Gastroesophageal sphincter (tissue), 4 donors: ENCODE measurements at regions not wholly inside any gene's neighbourhood (a gene's known extent, or its start where the extent isn't known, plus 50 kb on each side); places are given as distances from the start of the nearest gene placed in this dataset.
A peak's percentile ranks its signal among the peaks of the same experiment; 100 is the strongest.

Source experiments
- ATAC-seq: fragments of 150-250 bp; one replicate; pipeline ENCODE4 v1.9.1; 2016; ENCODE audit warnings: mild to moderate bottlenecking, moderate library complexity
- H3K27ac ChIP-seq, 4 donors: fragments of 200-600 bp; sonication (generic) in 3 of 4; 1 replicate in 3 of 4; 2 replicates in 1 of 4; pipeline ENCODE4 v1.5.1; 2016 to 2019
- H3K27me3 ChIP-seq: fragments of 200-600 bp; sonication (generic); one replicate; pipeline ENCODE4 v1.5.1; 2019
- H3K36me3 ChIP-seq, 2 donors: fragments of 200-600 bp; sonication (generic); one replicate each; pipeline ENCODE4 v1.5.1; 2019; ENCODE audit warnings: control low read depth in 1 of 2
- H3K4me1 ChIP-seq, 3 donors: fragments of 200-600 bp; sonication (generic); 1 replicate in 2 of 3; 2 replicates in 1 of 3; pipeline ENCODE4 v1.5.1; 2016 to 2019; ENCODE audit warnings: control low read depth in 2 of 3
- H3K4me3 ChIP-seq, 2 donors: fragments of 200-600 bp; sonication (generic); one replicate each; pipeline ENCODE4 v1.5.1; 2019; ENCODE audit warnings: mild to moderate bottlenecking in 1 of 2, moderate library complexity in 1 of 2
- H3K9me3 ChIP-seq, 3 donors: fragments of 200-600 bp; sonication (generic); one replicate each; pipeline ENCODE4 v1.5.1; 2017 to 2019; ENCODE audit warnings: control low read depth in 2 of 3
- EP300 ChIP-seq: sonication (generic); formaldehyde crosslinking; IDR thresholded peaks from one replicate; pipeline ENCODE4 v1.6.1; 2017; ENCODE audit warnings: antibody characterized with exemption, mild to moderate bottlenecking
- POLR2A ChIP-seq, 2 donors: fragments of 450-650 bp; IDR thresholded peaks; one replicate each; pipeline ENCODE4 v1.6.1; 2017; ENCODE audit warnings: antibody characterized with exemption in 2 of 2, mild to moderate bottlenecking in 2 of 2, moderate library complexity in 1 of 2
- POLR2AphosphoS5 ChIP-seq: sonication (generic); formaldehyde crosslinking; IDR thresholded peaks from one replicate; pipeline ENCODE4 v1.6.1; 2017; ENCODE audit warnings: antibody characterized with exemption
- WGBS, 2 donors: methylation state at CpG; one replicate each; pipeline ENCODE4 v1.1.5; 2018; ENCODE audit warnings: low coverage in 1 of 2; 5-methylcytosine and 5-hydroxymethylcytosine counted together
- TF ChIP-seq, protein P1 (sequence below), 4 experiments: fragments of 200-600 bp in 2 of 4; fragments of 450-650 bp in 2 of 4; sonication (generic) in 1 of 4; IDR thresholded peaks; one replicate each; pipeline ENCODE4 v1.5.1; 2017 to 2019; ENCODE audit warnings: antibody characterized with exemption in 4 of 4, mild to moderate bottlenecking in 2 of 4, moderate library complexity in 2 of 4

DNA sequence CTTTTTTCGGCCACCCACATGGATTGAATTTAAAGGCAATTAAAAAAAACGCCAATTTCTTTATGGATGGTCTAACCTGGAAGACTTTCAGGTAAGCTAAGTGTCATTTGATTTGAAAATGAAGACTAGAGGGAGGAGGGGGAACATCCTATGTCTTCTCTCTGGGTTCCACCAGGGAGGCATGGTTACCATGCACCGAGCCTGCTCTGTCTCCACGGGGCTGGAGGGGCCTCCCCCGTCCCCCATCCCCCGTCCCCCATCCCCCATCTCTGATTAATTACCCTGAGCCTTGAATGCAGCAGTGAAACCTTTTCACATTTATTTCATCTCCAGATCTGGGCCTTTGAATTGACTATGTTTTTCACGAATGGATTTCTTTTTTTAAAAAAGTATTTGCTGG lies 135.1 kb downstream of the TLR5 start:
- Histone ChIP-seq H3K36me3 (peaks cover 0 to 20% of the 10 kb centered on the region in 2 donors), H3K27me3 (no peaks in the 10 kb centered on the region), H3K27ac (peak overlapping the region in 1 of 4 donors; percentile 1), H3K4me3 (no peak overlapping the region), H3K4me1 (peaks cover 0 to 24% (median 13%) of the 10 kb centered on the region in 3 donors), H3K9me3 (no peaks in the 10 kb centered on the region)
- no peak for ATAC-seq
- WGBS, 2 donors = 62 to 78% methylated on average over 4 to 5 of the region's 7 CpGs
- no peak for TF ChIP-seq POLR2A (IDR thresholded peaks at IDR 0.05)
- TF ChIP-seq EP300 = no peak
- TF ChIP-seq, protein P1, sequence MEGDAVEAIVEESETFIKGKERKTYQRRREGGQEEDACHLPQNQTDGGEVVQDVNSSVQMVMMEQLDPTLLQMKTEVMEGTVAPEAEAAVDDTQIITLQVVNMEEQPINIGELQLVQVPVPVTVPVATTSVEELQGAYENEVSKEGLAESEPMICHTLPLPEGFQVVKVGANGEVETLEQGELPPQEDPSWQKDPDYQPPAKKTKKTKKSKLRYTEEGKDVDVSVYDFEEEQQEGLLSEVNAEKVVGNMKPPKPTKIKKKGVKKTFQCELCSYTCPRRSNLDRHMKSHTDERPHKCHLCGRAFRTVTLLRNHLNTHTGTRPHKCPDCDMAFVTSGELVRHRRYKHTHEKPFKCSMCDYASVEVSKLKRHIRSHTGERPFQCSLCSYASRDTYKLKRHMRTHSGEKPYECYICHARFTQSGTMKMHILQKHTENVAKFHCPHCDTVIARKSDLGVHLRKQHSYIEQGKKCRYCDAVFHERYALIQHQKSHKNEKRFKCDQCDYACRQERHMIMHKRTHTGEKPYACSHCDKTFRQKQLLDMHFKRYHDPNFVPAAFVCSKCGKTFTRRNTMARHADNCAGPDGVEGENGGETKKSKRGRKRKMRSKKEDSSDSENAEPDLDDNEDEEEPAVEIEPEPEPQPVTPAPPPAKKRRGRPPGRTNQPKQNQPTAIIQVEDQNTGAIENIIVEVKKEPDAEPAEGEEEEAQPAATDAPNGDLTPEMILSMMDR (IDR thresholded peaks at IDR 0.05) = no peak
- no peak for TF ChIP-seq POLR2AphosphoS5

DNA sequence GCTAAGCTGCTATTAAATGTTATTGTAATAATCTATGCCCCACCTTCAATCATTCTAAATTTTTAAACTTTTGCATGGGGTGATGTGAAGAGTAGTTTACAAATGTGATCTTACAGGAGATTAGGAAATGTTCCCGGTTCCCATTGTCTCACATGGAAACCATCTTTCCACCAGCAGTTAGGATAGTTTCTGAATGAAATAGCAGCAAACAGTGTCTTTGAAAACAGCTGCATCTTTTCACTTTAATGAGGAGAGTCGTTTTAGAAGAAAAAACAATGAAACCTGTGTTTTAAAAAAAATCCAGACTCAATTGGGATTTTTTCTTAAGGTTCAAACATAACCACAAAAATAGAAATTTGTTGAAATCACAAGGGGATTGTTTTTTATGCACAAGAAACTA lies 134.2 kb downstream of the TLR5 start:
- TF ChIP-seq POLR2AphosphoS5 (no peak), POLR2A (IDR thresholded peaks at IDR 0.05) (no peak)
- TF ChIP-seq, protein P1 (IDR thresholded peaks at IDR 0.05) = no peak
- WGBS, 2 donors = 14 to 24% methylated on average over 2 of the region's 2 CpGs
- H3K4me3 ChIP-seq = no peak overlapping the region
- no peak overlapping the region for H3K27ac ChIP-seq
- H3K27me3 ChIP-seq = no peaks in the 10 kb centered on the region
- peaks cover 0 to 24% (median 13%) of the 10 kb centered on the region in 3 donors for H3K4me1 ChIP-seq
- H3K9me3 ChIP-seq = no peaks in the 10 kb centered on the region
- ATAC-seq = no peak
- peaks cover 0 to 11% of the 10 kb centered on the region in 2 donors for H3K36me3 ChIP-seq

DNA sequence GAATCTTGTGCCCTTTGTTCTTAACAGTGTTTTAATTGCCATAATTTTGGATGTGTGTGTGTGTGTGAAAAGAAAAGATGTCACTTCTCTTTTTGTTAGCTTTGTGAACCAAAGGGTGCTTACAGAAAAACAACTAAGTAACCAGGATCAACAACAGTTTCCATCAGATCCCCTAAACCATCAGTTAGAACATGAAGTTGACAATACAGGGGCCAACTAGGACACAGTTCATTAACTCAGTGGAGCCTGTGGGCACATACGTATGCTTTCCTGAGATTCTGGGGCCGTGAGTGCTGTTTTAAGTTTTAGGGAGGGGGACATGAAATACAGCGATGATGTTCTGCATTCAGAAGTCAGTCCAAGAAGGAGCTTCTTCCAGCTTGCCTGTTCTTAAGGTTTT lies 133.6 kb downstream of the TLR5 start:
- peak overlapping the region in 2 of 4 donors; percentile 16 to 29 for H3K27ac ChIP-seq
- no peak for ATAC-seq
- TF ChIP-seq POLR2A (IDR thresholded peaks at IDR 0.05) = no peak

DNA sequence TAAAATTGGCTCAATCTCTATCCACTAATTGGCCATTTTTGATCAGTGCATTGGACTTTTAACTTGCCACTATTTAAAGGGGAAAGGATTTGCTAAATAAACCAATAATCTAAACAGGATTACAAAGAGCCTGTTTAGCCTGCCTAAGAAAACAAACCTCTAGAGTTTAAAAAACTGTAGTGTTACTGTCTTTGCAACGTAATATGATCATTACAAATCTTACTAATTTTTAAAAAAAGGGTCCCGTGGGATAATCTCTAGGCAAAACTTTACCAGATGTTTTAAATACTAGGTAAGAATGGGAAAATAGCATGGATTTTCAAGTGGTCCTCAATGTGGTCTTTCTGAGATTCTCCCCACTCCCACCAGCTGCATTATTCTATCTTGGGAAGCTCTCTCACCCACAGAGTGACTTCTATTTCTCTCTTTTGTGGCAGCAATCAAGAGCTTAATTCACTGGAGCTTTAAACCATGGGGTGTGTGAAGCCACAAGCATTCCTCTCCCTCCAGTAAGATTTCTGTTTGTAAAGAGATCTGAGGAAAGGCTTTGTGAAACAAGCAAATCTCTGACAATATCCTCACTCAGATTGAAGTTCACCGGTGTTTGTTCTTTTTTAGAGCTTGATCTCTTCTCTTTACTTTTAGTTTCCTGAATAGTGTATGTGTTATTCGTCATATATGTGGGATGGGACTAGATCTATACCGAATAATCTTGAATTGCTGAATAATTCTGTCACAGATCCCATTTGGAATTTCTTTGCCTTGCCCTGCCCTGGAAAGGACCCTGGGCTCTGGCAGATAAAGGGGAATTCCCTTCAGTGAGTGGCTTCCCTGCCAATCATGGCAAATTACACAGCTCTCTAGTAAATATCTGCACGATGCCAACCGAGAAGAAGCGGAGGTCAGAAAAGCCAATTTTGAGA lies 132.2 kb downstream of the TLR5 start:
- H3K4me1 ChIP-seq = peaks cover 0 to 14% (median 8%) of the 10 kb centered on the region in 3 donors
- no peak overlapping the region for H3K27ac ChIP-seq
- no peak overlapping the region for H3K4me3 ChIP-seq
- H3K27me3 ChIP-seq = no peaks in the 10 kb centered on the region
- H3K9me3 ChIP-seq = no peaks in the 10 kb centered on the region
- no peak for ATAC-seq
- TF ChIP-seq POLR2AphosphoS5 (no peak), POLR2A (IDR thresholded peaks at IDR 0.05) (no peak), EP300 (no peak)
- WGBS, 2 donors = 58 to 69% methylated on average over 8 of the region's 8 CpGs
- no peaks in the 10 kb centered on the region for H3K36me3 ChIP-seq

More for the DNA sequence above, 133.6 kb downstream of the TLR5 start:
- Histone ChIP-seq H3K4me1 (peaks cover 0 to 24% (median 13%) of the 10 kb centered on the region in 3 donors), H3K4me3 (no peak overlapping the region), H3K9me3 (no peaks in the 10 kb centered on the region), H3K27me3 (no peaks in the 10 kb centered on the region), H3K36me3 (peaks cover 0 to 5% of the 10 kb centered on the region in 2 donors)
- WGBS, 2 donors = 63 to 67% methylated on average over 1 to 3 of the region's 3 CpGs

DNA sequence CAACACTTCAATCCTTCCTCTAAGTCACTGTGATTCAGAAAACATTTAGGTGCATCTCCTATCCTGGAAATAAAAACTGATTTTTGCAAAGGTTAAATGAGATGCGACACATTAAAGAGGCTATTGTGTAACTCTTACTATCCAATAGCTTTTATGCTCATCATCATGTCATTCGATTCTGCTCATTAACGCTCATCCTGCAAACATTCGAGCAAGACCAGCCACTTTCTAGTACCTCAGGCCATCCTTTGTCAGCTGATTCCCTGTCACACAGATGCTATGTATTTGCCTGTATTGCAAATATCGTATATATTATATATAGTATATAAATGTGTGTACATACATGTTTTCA lies 131.6 kb downstream of the TLR5 start:
- Histone ChIP-seq H3K9me3 (no peaks in the 10 kb centered on the region), H3K27ac (no peak overlapping the region), H3K27me3 (no peaks in the 10 kb centered on the region), H3K4me1 (peaks cover 0 to 14% (median 8%) of the 10 kb centered on the region in 3 donors), H3K36me3 (no peaks in the 10 kb centered on the region), H3K4me3 (no peak overlapping the region)
- WGBS, 2 donors = 84 to 85% methylated on average over 4 to 5 of the region's 5 CpGs
- ATAC-seq = no peak
- TF ChIP-seq POLR2AphosphoS5 = no peak
- TF ChIP-seq, protein P1 (IDR thresholded peaks at IDR 0.05) = no peak
